ENCODE measurements at regions not wholly inside any gene's neighbourhood (a gene's known extent, or its start where the extent isn't known, plus 50 kb on each side); places are given as distances from the start of the nearest gene placed in this dataset.

GRCh38 chr2:200039724-200040650, 84.6 kb downstream of the MAIP1 start:
- no peak for TF ChIP-seq CTCF (IDR thresholded peaks at IDR 0.05; ENCODE audit: low read length)
- no peak for TF ChIP-seq EZH2 (IDR thresholded peaks at IDR 0.05; ENCODE audit: borderline replicate concordance, low read length)

Data from OCI-LY1 (cell line).